GM23248 (cell line): ENCODE measurements at regions not wholly inside any gene's neighbourhood (a gene's known extent, or its start where the extent isn't known, plus 50 kb on each side); places are given as distances from the start of the nearest gene placed in this dataset.
A peak's percentile ranks its signal among the peaks of the same experiment; 100 is the strongest.

Source experiments
- DNase-seq: peaks from one replicate; pipeline ENCODE4 v3.0.0-alpha.2; 2015
- H2AFZ ChIP-seq: fragments of 200-600 bp; sonication (generic); 2 replicates; pipeline ENCODE4 v1.6.1; 2016; ENCODE audit warnings: antibody characterized with exemption
- H3F3A ChIP-seq: fragments of 200-600 bp; sonication (generic); 2 replicates; pipeline ENCODE4 v1.6.1; 2016; ENCODE audit warnings: mild to moderate bottlenecking, antibody characterized with exemption, mixed run types; ENCODE audit not compliant: insufficient read depth
- H3K27ac ChIP-seq: fragments of 200-600 bp; sonication (generic); 2 replicates; pipeline ENCODE4 v1.5.1; 2016; ENCODE audit warnings: mild to moderate bottlenecking
- H3K27me3 ChIP-seq: fragments of 200-600 bp; sonication (generic); replicated peaks from 2 replicates; pipeline ENCODE4 v1.6.1; 2016; ENCODE audit warnings: mild to moderate bottlenecking; ENCODE audit not compliant: insufficient read depth
- H3K36me3 ChIP-seq: fragments of 200-600 bp; sonication (generic); 2 replicates; pipeline ENCODE4 v1.6.1; 2016; ENCODE audit warnings: low read depth, mild to moderate bottlenecking
- H3K4me1 ChIP-seq: fragments of 200-600 bp; sonication (generic); 2 replicates; pipeline ENCODE4 v1.6.1; 2016; ENCODE audit warnings: mild to moderate bottlenecking; ENCODE audit not compliant: insufficient read depth
- H3K4me2 ChIP-seq: fragments of 200-600 bp; sonication (generic); one replicate; pipeline ENCODE4 v1.6.1; 2016; ENCODE audit warnings: mild to moderate bottlenecking; ENCODE audit not compliant: unreplicated experiment
- H3K4me3 ChIP-seq: fragments of 200-600 bp; sonication (generic); 2 replicates; pipeline ENCODE4 v1.5.1; 2016; ENCODE audit warnings: mild to moderate bottlenecking
- H3K79me2 ChIP-seq: fragments of 200-600 bp; sonication (generic); 2 replicates; pipeline ENCODE4 v1.6.1; 2016; ENCODE audit warnings: mild to moderate bottlenecking; ENCODE audit not compliant: insufficient read depth
- H3K9ac ChIP-seq: fragments of 200-600 bp; sonication (generic); 2 replicates; pipeline ENCODE4 v1.6.1; 2016; ENCODE audit warnings: mild to moderate bottlenecking
- H3K9me2 ChIP-seq: fragments of 200-600 bp; sonication (generic); 2 replicates; pipeline ENCODE4 v1.6.1; 2016; ENCODE audit warnings: mixed run types, mild to moderate bottlenecking, moderate library complexity; ENCODE audit not compliant: insufficient read depth
- H3K9me3 ChIP-seq: fragments of 200-600 bp; sonication (generic); one replicate; pipeline ENCODE4 v1.6.1; 2017; ENCODE audit warnings: low read depth
- H4K20me1 ChIP-seq: fragments of 200-600 bp; sonication (generic); 2 replicates; pipeline ENCODE4 v1.6.0; 2016; ENCODE audit not compliant: insufficient read depth
- EZH2 ChIP-seq: fragments of 200-600 bp; sonication (generic); IDR thresholded peaks from 2 replicates; pipeline ENCODE4 v1.6.1; 2018; ENCODE audit warnings: antibody characterized with exemption, mild to moderate bottlenecking; ENCODE audit not compliant: insufficient read depth, poor library complexity, severe bottlenecking
- EZH2phosphoT487 ChIP-seq: fragments of 200-600 bp; sonication (generic); IDR thresholded peaks from 2 replicates; pipeline ENCODE4 v1.6.1; 2018; ENCODE audit warnings: antibody characterized with exemption, moderate library complexity, mild to moderate bottlenecking, low read depth; ENCODE audit not compliant: insufficient read depth
- WGBS, 2 experiments: methylation state at CpG; one replicate each; pipeline ENCODE4 v1.1.6; 2015 to 2017; ENCODE audit warnings: low lambda C conversion rate in 2 of 2, low coverage in 1 of 2; ENCODE audit errors: missing lambda C conversion rate in 2 of 2; 5-methylcytosine and 5-hydroxymethylcytosine counted together
- in situ Hi-C: fragments of 300-500 bp; cut with MboI; formaldehyde crosslinking; loops from 2 replicates; pipeline ENCODE4 v1.15.0; 2020

DNA sequence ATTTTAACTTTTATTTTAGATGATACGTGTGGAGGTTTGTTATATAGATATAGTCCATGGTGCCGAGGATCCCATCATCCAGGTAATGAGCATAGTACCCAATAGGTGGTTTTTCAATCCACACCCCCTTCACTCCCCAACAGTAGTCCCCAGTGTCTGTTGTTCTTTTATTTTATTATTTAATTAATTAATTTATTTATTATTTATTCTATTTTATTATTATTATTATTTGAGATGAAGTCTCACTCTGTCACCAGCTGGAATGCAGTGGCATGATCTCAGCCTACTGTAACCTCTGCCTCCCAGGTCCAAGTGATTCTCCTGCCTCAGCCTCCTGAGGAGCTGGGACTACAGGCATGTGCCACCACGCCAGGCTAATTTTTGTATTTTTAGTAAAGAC is 2086.2 kb downstream of the PCDH9 start:
- no peak for DNase-seq
- no peaks in the 10 kb centered on the region for H3K27me3 ChIP-seq
- 27 to 34% methylated on average over 3 of the region's 3 CpGs for WGBS, 2 experiments
- H3F3A ChIP-seq: no peaks in the 10 kb centered on the region
- H4K20me1 ChIP-seq: no peaks in the 10 kb centered on the region
- H3K79me2 ChIP-seq: no peaks in the 10 kb centered on the region
- H2AFZ ChIP-seq: no peak overlapping the region
- no peaks in the 10 kb centered on the region for H3K4me1 ChIP-seq
- no peak overlapping the region for H3K27ac ChIP-seq
- TF ChIP-seq EZH2 (no peak), EZH2phosphoT487 (no peak)
- H3K9ac ChIP-seq: no peak overlapping the region
- H3K4me3 ChIP-seq: no peak overlapping the region
- H3K36me3 ChIP-seq: no peaks in the 10 kb centered on the region
- no peak overlapping the region for H3K4me2 ChIP-seq
- no peaks in the 10 kb centered on the region; the same call in 1 of the 2 replicates for H3K9me2 ChIP-seq
- no peaks in the 10 kb centered on the region for H3K9me3 ChIP-seq
- in situ Hi-C loops: no loop called here

DNA sequence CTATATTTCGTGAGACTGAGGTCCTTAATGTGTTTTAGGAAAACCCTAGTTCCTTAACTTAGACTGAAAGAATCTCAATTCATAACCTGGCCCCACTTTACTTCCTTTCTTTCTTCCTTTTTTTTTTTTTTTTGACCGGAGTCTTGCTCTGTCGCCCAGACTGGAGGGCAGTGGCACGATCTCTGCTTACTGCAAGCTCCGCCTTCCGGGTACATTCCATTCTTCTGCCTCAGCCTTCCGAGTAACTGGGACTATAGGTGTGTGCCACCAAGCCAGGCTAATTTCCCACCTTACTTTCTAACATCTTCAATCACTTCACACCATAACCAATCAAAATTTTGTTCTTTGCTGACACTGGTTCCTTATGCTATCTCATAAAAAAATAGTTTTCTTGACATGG is 2097.0 kb downstream of the PCDH9 start:
- Histone ChIP-seq H3K9me3 (no peaks in the 10 kb centered on the region), H3K27ac (no peak overlapping the region), H2AFZ (no peak overlapping the region), H3K27me3 (no peaks in the 10 kb centered on the region), H3K36me3 (no peaks in the 10 kb centered on the region), H4K20me1 (no peaks in the 10 kb centered on the region), H3K79me2 (no peaks in the 10 kb centered on the region), H3K9ac (no peak overlapping the region), H3K4me3 (no peak overlapping the region), H3K4me2 (no peak overlapping the region), H3K4me1 (no peaks in the 10 kb centered on the region), H3F3A (no peaks in the 10 kb centered on the region), H3K9me2 (no peaks in the 10 kb centered on the region; the same call in 1 of the 2 replicates)
- WGBS, 2 experiments: 30 to 42% methylated on average over 5 to 7 of the region's 7 CpGs
- DNase-seq: no peak
- no peak for TF ChIP-seq EZH2phosphoT487
- no peak for TF ChIP-seq EZH2
- in situ Hi-C loops: no loop called here

DNA sequence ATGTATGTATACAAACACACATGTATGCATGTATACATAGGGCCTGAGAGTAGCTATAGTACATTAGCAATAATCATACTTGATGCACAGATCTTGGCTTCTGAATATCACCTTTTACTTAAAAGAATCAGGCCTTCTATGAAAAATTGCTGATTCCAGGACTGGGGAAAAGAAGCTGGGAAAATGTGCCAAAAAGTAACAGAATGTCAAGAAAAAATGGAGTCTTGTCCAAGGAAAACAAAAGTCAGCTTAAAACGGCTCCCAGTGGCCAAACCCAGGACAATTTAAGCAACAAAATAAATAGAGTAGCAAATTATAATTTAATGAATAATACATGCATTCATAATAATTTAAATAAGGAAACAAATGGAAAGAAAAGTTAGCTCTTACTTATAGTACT is 2104.9 kb downstream of the PCDH9 start:
- no peaks in the 10 kb centered on the region for H3K27me3 ChIP-seq
- TF ChIP-seq EZH2phosphoT487 (no peak), EZH2 (no peak)
- no peak overlapping the region for H3K4me2 ChIP-seq
- H3K9me3 ChIP-seq: no peaks in the 10 kb centered on the region
- WGBS, 2 experiments: 0 to 3% methylated on average over 1 of the region's 1 CpG
- H3K36me3 ChIP-seq: no peaks in the 10 kb centered on the region
- H3K9ac ChIP-seq: no peak overlapping the region
- H3K4me1 ChIP-seq: no peaks in the 10 kb centered on the region
- DNase-seq: no peak
- H4K20me1 ChIP-seq: no peaks in the 10 kb centered on the region
- H3K79me2 ChIP-seq: no peaks in the 10 kb centered on the region
- H3K4me3 ChIP-seq: no peak overlapping the region
- in situ Hi-C loops: no loop called here
- no peak overlapping the region for H2AFZ ChIP-seq
- H3K27ac ChIP-seq: no peak overlapping the region
- no peaks in the 10 kb centered on the region for H3F3A ChIP-seq
- H3K9me2 ChIP-seq: no peaks in the 10 kb centered on the region

DNA sequence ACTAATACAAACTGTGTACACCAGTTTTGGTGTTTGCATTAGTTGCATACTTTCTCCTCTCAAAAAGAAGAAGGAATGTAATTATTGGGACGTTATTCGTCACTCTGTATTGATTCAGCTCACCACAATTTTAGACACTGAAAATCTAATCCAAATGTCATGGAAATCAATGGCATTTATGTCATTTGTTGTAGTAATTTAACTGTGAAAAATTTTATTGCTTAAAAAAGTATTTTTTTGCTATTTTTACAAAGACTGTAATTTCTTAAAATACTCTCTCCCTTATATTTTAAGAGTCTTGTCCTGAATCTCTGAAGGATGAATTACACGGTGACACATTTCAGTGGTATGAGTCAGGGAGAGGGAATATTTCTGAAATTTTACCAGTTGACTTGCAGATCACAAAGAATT is 2117.6 kb downstream of the PCDH9 start:
- Histone ChIP-seq H3K27me3 (no peaks in the 10 kb centered on the region), H3K4me3 (no peak overlapping the region), H2AFZ (no peak overlapping the region), H3K9me3 (no peaks in the 10 kb centered on the region), H3K9ac (no peak overlapping the region), H3K36me3 (no peaks in the 10 kb centered on the region), H3K4me2 (no peak overlapping the region), H3K27ac (no peak overlapping the region), H3K9me2 (no peaks in the 10 kb centered on the region), H3F3A (no peaks in the 10 kb centered on the region), H3K79me2 (no peaks in the 10 kb centered on the region), H4K20me1 (no peaks in the 10 kb centered on the region), H3K4me1 (no peaks in the 10 kb centered on the region)
- WGBS, 2 experiments: 8 to 9% methylated on average over 3 of the region's 3 CpGs
- TF ChIP-seq EZH2phosphoT487 (no peak), EZH2 (no peak)
- DNase-seq: peak; percentile 3
- in situ Hi-C loops: no loop called here

DNA sequence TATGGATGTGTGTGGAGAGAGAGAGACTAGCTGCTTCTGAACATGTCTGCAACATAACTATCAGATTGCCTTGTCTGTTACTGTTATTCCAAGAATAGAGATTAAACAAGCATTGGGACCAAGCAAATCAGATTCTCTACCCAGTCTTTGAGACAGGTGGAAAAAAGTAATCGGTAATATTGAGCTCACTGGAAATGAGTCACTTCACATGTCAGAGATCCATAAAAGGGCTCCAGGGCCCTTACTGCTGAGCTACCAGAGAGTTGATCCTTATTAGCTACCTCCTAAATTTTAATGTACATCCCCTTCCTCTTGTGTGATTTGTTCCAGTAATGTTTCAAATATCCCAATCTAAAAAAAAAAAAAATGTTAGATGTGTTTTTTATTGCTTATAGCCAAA is 2118.0 kb downstream of the PCDH9 start:
- WGBS, 2 experiments: 33 to 54% methylated on average over 1 of the region's 1 CpG

More for the DNA sequence above, 2118.0 kb downstream of the PCDH9 start:
- no peaks in the 10 kb centered on the region for H3K36me3 ChIP-seq
- no peak for DNase-seq
- no peak overlapping the region for H3K4me2 ChIP-seq
- no peaks in the 10 kb centered on the region for H3K9me3 ChIP-seq
- H3F3A ChIP-seq: no peaks in the 10 kb centered on the region
- H3K79me2 ChIP-seq: no peaks in the 10 kb centered on the region
- H3K27ac ChIP-seq: no peak overlapping the region
- H3K4me1 ChIP-seq: no peaks in the 10 kb centered on the region
- H2AFZ ChIP-seq: no peak overlapping the region
- no peaks in the 10 kb centered on the region for H3K9me2 ChIP-seq
- no peaks in the 10 kb centered on the region for H4K20me1 ChIP-seq
- no peak for TF ChIP-seq EZH2phosphoT487
- TF ChIP-seq EZH2: no peak
- H3K4me3 ChIP-seq: no peak overlapping the region
- no peak overlapping the region for H3K9ac ChIP-seq
- H3K27me3 ChIP-seq: no peaks in the 10 kb centered on the region
- in situ Hi-C loops: no loop called here
